ENCODE measurements at regions not wholly inside any gene's neighbourhood (a gene's known extent, or its start where the extent isn't known, plus 50 kb on each side); places are given as distances from the start of the nearest gene placed in this dataset.

DNA sequence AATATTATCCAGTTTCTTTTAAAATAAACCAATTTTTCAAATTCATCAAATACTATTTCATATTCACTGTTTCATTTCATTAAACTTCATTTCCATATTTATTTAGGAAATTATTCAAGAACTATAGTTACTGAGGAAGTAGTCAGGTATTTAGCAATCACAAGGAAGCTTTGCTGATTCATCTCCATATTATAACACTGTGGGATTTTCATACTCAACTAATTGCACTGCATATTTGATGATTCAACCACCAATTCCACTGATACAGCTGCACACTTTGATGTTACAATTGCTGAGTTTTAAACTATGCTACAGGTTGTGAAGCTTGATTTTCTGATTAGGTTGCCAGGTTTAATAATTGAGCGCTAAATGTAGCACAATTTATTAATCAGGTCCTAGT is 556.8 kb upstream of the SLITRK1 start:
- no peak for TF ChIP-seq EZH2phosphoT487 (IDR thresholded peaks at IDR 0.05; ENCODE audit: borderline replicate concordance)
- TF ChIP-seq, protein P1, sequence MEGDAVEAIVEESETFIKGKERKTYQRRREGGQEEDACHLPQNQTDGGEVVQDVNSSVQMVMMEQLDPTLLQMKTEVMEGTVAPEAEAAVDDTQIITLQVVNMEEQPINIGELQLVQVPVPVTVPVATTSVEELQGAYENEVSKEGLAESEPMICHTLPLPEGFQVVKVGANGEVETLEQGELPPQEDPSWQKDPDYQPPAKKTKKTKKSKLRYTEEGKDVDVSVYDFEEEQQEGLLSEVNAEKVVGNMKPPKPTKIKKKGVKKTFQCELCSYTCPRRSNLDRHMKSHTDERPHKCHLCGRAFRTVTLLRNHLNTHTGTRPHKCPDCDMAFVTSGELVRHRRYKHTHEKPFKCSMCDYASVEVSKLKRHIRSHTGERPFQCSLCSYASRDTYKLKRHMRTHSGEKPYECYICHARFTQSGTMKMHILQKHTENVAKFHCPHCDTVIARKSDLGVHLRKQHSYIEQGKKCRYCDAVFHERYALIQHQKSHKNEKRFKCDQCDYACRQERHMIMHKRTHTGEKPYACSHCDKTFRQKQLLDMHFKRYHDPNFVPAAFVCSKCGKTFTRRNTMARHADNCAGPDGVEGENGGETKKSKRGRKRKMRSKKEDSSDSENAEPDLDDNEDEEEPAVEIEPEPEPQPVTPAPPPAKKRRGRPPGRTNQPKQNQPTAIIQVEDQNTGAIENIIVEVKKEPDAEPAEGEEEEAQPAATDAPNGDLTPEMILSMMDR (conservative IDR thresholded peaks at IDR 0.05; ENCODE audit: low read length): no peak
